Skeletal muscle satellite cell (primary cell): ENCODE measurements at regions not wholly inside any gene's neighbourhood (a gene's known extent, or its start where the extent isn't known, plus 50 kb on each side); places are given as distances from the start of the nearest gene placed in this dataset.

Experiments
- H3K27me3 ChIP-seq: 2 replicates; pipeline ENCODE4 v1.7.0; 2013; ENCODE audit warnings: low read length; ENCODE audit not compliant: control insufficient read depth, insufficient read depth
- H3K36me3 ChIP-seq: 2 replicates; pipeline ENCODE4 v1.7.0; 2013; ENCODE audit warnings: mild to moderate bottlenecking, control low read depth, low read length; ENCODE audit not compliant: insufficient read depth
- H3K4me1 ChIP-seq: 2 replicates; pipeline ENCODE4 v1.7.0; 2013; ENCODE audit warnings: low read length; ENCODE audit not compliant: control insufficient read depth, insufficient read depth
- H3K4me2 ChIP-seq: 2 replicates; pipeline ENCODE4 v1.7.0; 2013; ENCODE audit warnings: mild to moderate bottlenecking, low read length
- H3K4me3 ChIP-seq: 2 replicates; pipeline ENCODE4 v1.7.0; 2013; ENCODE audit warnings: low read length
- H3K9ac ChIP-seq: 2 replicates; pipeline ENCODE4 v1.7.0; 2013; ENCODE audit warnings: mild to moderate bottlenecking, low read depth, low read length, moderate library complexity
- H3K9me3 ChIP-seq: replicated peaks from 2 replicates; pipeline ENCODE4 v1.7.0; 2013; ENCODE audit warnings: mild to moderate bottlenecking, control low read depth, low read length

DNA sequence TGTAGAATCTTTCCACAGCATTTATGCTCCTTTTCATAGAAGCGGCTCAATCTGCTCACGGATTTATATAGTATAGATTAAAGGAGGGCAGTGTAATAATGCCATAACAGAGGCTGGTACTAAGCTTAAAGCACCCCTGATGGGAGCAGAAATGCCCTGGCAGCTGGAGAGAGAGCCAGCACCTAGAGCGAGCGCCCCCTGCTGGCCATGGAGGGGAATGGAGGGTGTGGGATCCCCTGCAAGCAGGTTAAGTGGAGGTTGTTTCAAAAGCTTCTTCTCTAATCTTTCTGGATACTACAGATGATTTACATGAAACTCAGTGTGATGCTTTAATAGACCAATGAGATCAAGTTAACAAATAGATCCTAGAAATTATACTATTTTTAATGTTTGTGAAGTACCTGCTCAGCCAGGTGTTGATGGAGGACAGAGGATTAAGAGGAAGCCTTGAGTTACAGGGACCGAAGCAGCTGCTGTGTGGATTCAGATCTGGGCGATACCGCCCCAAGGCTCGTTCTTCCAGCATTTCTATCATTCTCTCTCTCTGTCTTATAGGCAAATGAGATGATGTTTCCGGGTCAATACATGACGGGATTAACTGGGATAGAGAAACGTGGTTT, 1519.3 kb upstream of the TMEM132C start:
- Histone ChIP-seq H3K36me3 (no peaks in the 10 kb centered on the region), H3K4me1 (no peaks in the 10 kb centered on the region), H3K9me3 (no peaks in the 10 kb centered on the region), H3K9ac (no peak overlapping the region), H3K4me3 (no peak overlapping the region), H3K27me3 (no peaks in the 10 kb centered on the region), H3K4me2 (no peak overlapping the region)

DNA sequence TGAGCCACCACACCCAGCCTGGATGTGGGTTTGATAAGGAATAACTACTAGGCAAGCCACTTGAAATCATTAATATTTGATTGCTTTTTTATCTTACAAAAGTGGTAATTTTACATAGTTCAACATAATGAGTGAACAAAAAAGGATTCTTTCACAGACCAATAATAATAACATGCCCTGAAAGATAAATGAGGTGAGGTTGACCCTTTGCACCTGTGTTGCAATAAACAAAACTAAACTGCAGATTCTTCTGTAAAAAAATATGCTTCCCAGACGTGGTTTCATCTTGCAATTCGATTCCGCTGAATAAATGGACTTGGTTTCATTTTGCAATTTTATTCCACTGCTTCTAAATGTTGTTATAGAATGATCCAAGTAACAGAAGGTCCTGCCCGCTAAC, 1514.9 kb upstream of the TMEM132C start:
- Histone ChIP-seq H3K4me1 (no peaks in the 10 kb centered on the region), H3K4me2 (no peak overlapping the region), H3K27me3 (no peaks in the 10 kb centered on the region), H3K4me3 (no peak overlapping the region), H3K9me3 (no peaks in the 10 kb centered on the region), H3K9ac (no peak overlapping the region), H3K36me3 (no peaks in the 10 kb centered on the region)

DNA sequence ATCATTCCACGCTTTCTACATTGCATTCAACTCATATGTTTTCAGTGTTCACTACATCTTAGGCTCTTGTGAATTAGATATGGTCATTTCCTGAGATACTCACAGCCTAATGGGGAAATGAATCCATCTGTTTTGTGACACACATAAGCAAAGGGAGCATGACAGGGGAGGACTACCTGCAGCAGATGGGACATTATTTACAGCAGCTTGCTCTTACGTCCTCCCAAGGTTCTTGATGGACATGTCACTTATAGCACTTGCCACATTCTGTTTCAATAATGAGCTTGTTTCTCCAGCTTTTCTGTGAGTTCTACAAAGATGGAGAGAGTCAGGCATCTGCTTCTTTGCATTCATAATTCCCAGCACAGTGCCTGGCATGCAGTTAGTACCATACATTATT, 1509.6 kb upstream of the TMEM132C start:
- Histone ChIP-seq H3K4me3 (no peak overlapping the region), H3K36me3 (no peaks in the 10 kb centered on the region), H3K9me3 (no peaks in the 10 kb centered on the region), H3K27me3 (no peaks in the 10 kb centered on the region), H3K4me1 (no peaks in the 10 kb centered on the region), H3K9ac (no peak overlapping the region), H3K4me2 (no peak overlapping the region)

DNA sequence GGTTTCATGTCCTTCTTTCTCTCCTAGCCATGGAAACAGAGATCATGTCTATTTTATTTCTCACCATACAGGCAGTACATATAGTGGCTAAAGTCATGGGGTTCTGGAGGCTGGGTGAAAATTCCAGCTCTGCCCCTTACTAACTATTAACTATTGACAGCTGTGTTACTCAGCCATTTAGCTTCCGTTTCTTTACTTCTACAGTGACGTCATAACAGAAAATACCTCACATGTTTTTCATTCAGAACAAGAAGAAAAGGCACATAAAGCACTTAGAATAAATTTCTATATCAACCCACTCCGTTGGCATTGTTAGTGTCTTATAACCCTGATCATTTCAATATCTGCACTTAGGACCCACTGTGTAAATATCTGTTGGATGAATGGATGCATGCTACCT, 1506.9 kb upstream of the TMEM132C start:
- H3K27me3 ChIP-seq: no peaks in the 10 kb centered on the region
- H3K36me3 ChIP-seq: no peaks in the 10 kb centered on the region
- no peak overlapping the region for H3K4me2 ChIP-seq
- H3K4me3 ChIP-seq: no peak overlapping the region
- peaks cover 4% of the 10 kb centered on the region for H3K9me3 ChIP-seq
- H3K9ac ChIP-seq: no peak overlapping the region
- H3K4me1 ChIP-seq: no peaks in the 10 kb centered on the region

DNA sequence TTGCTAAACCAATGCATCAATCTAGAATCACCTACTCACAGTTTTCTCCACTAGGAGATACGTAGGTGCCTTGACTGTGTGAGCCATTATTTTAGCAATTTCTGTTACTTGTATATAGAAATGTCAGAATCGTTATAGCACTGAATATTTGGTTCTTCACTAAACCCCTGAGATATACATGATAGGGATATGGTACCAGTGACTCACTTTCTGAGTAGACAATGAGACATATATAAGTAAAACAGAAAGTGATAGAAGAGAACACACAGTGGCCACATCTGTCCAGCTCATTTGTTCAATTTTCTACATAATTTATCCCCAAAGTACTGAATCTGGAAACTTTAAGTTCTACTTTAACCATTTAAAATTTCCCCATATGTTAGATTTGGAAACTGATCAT, 1505.5 kb upstream of the TMEM132C start:
- no peaks in the 10 kb centered on the region for H3K4me1 ChIP-seq

DNA sequence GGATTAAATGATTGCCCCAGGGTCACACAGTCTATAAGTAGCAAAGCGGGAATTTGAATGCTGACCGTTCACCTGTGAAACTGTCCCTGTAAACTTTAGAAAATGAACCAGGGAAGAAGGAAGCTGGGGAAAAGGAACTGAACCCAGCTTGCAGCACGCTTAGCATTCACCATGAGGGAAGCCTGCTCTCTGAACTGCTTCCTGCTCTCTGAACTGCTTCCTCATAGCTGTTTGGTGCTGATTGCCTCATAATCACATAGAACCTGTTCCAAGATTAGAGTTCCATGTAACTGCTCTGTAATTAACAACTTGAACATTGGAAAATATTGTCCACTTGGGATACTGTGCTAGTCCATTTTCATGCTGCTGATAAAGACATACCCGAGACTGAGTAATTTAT, 1504.8 kb upstream of the TMEM132C start:
- no peak overlapping the region for H3K4me2 ChIP-seq
- no peak overlapping the region for H3K4me3 ChIP-seq
- no peaks in the 10 kb centered on the region for H3K27me3 ChIP-seq
- H3K36me3 ChIP-seq: no peaks in the 10 kb centered on the region
- H3K9ac ChIP-seq: no peak overlapping the region
- H3K9me3 ChIP-seq: peaks cover 4% of the 10 kb centered on the region
- no peaks in the 10 kb centered on the region for H3K4me1 ChIP-seq

More for the DNA sequence above, 1505.5 kb upstream of the TMEM132C start:
- Histone ChIP-seq H3K9me3 (peaks cover 4% of the 10 kb centered on the region), H3K36me3 (no peaks in the 10 kb centered on the region), H3K9ac (no peak overlapping the region), H3K4me2 (no peak overlapping the region), H3K27me3 (no peaks in the 10 kb centered on the region), H3K4me3 (no peak overlapping the region)

DNA sequence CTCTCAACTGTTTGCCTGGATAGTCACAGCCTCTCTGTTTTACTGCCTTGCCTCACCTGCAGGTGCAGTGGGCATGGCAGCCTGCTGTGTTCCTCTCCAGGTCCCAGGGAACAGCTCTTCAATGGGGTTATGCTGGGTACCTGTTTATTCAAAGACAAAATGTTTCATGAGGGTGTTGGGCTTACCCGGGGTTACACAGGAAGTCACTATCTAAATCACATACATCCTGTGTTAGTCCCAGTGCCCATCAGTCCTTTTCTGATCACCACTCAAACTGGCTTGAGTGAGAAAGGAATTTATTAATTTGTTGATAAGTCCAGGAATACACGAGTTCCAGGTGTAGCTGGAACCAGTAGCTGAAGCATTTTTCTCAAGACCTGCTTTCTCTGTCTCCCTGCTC, 1503.6 kb upstream of the TMEM132C start:
- Histone ChIP-seq H3K4me2 (no peak overlapping the region), H3K4me3 (no peak overlapping the region), H3K27me3 (no peaks in the 10 kb centered on the region), H3K36me3 (no peaks in the 10 kb centered on the region), H3K9me3 (peaks cover 4% of the 10 kb centered on the region), H3K9ac (no peak overlapping the region), H3K4me1 (no peaks in the 10 kb centered on the region)

DNA sequence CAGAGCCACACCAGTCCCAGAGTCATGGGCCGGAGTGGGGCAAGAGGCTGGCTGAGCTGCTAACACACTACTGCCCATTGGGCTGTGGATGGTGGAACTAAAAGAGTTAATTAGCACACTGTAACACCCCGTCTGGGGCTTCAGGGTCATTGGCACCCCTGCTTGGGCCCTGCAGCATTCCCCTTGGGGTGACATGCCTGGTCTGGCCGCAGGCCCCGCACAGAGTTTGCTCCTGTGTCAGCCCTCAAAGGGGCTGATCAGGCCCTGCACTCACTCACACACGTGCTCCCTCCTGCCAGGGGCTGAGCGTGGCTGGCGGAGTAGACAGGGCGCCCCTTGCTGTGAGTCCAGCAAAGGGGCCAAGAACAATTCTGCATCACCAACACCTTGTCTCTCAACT, 1499.6 kb upstream of the TMEM132C start:
- Histone ChIP-seq H3K36me3 (no peaks in the 10 kb centered on the region), H3K9ac (no peak overlapping the region), H3K9me3 (peaks cover 4% of the 10 kb centered on the region), H3K4me3 (no peak overlapping the region), H3K27me3 (no peaks in the 10 kb centered on the region), H3K4me2 (no peak overlapping the region), H3K4me1 (no peaks in the 10 kb centered on the region)

DNA sequence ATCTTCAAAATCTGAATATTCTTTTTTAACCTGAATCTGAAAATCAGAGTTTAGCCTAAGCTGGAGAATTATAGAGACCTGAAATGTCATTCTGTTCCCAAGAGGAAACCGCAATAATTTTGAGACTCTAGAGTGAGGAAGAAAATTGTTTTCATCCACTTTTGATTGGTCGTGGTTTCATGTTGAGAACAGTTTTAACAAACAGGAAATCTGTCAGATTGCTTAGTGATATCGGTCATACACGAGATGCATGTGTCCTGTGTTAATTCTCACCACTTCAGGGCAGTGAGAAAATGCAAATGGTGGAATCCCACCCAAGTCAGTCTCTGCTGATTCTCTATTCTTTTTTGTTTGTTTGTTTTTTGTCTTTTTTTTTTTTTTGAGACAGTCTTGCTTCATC, 1498.5 kb upstream of the TMEM132C start:
- Histone ChIP-seq H3K9ac (no peak overlapping the region), H3K4me3 (no peak overlapping the region), H3K9me3 (no peaks in the 10 kb centered on the region), H3K4me1 (no peaks in the 10 kb centered on the region), H3K27me3 (no peaks in the 10 kb centered on the region), H3K4me2 (no peak overlapping the region), H3K36me3 (no peaks in the 10 kb centered on the region)

DNA sequence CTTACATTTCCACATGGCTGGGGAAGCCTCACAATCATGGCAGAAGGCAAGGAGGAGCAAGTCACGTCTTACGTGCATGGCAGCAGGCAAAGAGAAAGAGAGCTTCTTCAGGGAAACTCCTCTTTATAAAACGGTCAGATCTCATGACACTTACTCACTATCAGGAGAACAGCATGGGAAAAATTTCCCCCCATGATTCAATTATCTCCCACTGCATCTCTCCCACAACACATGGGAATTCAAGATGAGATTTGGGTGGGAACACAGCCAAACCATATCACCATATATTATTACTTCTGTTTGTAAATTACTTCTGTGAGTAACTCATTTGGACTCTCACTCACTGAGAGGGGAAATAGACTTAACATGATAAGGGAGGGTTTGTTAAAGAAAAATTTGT, 1496.8 kb upstream of the TMEM132C start:
- Histone ChIP-seq H3K4me2 (peak overlapping the region; percentile 88), H3K4me1 (no peaks in the 10 kb centered on the region), H3K36me3 (no peaks in the 10 kb centered on the region), H3K4me3 (peak overlapping the region; percentile 76), H3K27me3 (no peaks in the 10 kb centered on the region), H3K9me3 (no peaks in the 10 kb centered on the region), H3K9ac (no peak overlapping the region)

DNA sequence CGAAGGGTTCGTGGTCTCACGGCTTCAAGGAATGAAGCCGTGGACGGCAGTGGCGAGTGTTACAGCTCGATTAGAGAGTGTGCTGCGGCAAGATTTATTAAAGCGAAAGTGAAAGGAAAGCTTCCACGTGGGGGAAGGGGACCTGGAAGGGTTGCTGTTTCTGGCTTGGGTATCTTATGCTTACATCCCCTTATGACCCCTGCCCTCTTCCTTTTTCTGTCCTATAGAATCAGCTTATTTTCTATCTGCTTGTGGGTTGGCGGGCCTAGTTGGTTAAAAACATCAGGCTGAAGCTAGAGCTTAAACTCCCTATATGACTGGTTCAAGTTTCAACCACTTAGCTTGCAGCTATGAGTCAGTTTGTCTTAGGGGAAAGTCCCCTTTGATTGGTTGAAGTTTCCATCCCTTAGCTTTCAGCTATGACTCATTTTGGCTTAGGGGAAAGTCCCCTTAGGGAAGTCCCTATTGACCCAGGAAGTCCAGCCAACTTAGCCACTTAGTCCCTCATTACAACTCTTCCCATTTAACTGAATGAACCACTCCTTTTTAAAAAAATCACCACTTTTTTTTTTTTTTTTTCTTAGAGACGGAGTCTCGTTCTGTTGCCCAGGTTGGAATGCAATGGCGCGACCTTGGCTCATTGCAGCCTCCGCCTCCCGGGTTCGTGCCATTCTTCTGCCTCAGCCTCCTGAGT, 1494.7 kb upstream of the TMEM132C start:
- peak overlapping the region; percentile 76 for H3K4me3 ChIP-seq
- H3K36me3 ChIP-seq: no peaks in the 10 kb centered on the region
- no peaks in the 10 kb centered on the region for H3K9me3 ChIP-seq
- no peaks in the 10 kb centered on the region for H3K27me3 ChIP-seq
- H3K4me2 ChIP-seq: peak overlapping the region; percentile 88
- no peaks in the 10 kb centered on the region for H3K4me1 ChIP-seq
- H3K9ac ChIP-seq: peak overlapping the region; percentile 88

DNA sequence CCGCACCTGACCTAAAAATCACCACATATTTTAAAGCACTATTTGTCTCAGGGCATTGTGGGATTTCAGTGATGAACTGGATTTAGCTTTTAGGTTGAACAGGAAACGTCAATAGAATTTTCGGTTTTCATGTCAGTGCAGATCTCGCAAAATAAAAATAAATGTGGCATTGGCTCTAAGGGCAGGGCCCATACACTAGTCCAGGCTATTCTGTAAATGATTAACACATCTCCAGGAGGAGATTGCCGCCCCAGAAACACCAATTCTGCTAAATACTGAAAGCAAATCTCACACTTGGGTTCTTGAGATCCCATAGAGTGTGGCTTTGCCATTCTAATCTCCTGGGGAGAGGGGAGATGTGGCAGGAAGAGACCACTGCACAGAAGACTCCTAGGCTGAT, 1494.0 kb upstream of the TMEM132C start:
- H3K27me3 ChIP-seq: no peaks in the 10 kb centered on the region
- no peaks in the 10 kb centered on the region for H3K9me3 ChIP-seq
- no peak overlapping the region for H3K4me3 ChIP-seq
- H3K36me3 ChIP-seq: no peaks in the 10 kb centered on the region
- H3K4me2 ChIP-seq: no peak overlapping the region
- no peak overlapping the region for H3K9ac ChIP-seq
- no peaks in the 10 kb centered on the region for H3K4me1 ChIP-seq
